HCT116 (cell line): ENCODE measurements at regions not wholly inside any gene's neighbourhood (a gene's known extent, or its start where the extent isn't known, plus 50 kb on each side); places are given as distances from the start of the nearest gene placed in this dataset.

Experiments used
- ATAC-seq: fragments of 200-7000 bp; cut with Tn5 transposase; 2 replicates; pipeline ENCODE4 v1.9.1; 2020; ENCODE audit warnings: mild to moderate bottlenecking, moderate library complexity
- BruUV-seq: library from RNA; stranded (reverse); fragments of 400-500 nt; replicated peaks from 2 replicates; lab custom pipeline; 2021; lab: Mats Ljungman, UMichigan
- CTCF ChIA-PET: fragments of 300-600 bp; sonication (Branson Sonifier 250); formaldehyde crosslinking; loops from one replicate; lab custom pipeline; 2021; ENCODE audit warnings: antibody characterized with exemption; lab: Charles Lee
- POLR2A ChIA-PET: fragments of 300-600, 350-600 bp; sonication (Branson Sonifier 250); formaldehyde crosslinking; loops from one replicate; lab custom pipeline; 2021; ENCODE audit warnings: antibody characterized with exemption; lab: Charles Lee
- RAD21 ChIA-PET, 2 experiments: fragments of 300-600 bp; sonication (Branson Sonifier 250); formaldehyde crosslinking; loops; one replicate each; lab custom pipeline; 2023; ENCODE audit warnings: low total read pairs in 2 of 2; ENCODE audit not compliant: uncharacterized antibody in 2 of 2, unreplicated experiment in 2 of 2, low non-redundant PET in 1 of 2; lab: Charles Lee
- DNase-seq: peaks from one replicate; pipeline ENCODE4 v3.0.0-alpha.2; 2010; ENCODE audit warnings: low read depth, low spot score
- H2AFZ ChIP-seq: fragments of 200-600 bp; shearing (Covaris generic), sonication (generic); 2 replicates; pipeline ENCODE4 v1.6.1; 2017; ENCODE audit warnings: low read depth, mixed run types, mixed read lengths, antibody characterized with exemption, low read length; ENCODE audit not compliant: poor library complexity, severe bottlenecking
- H3K27ac ChIP-seq: 2 replicates; pipeline ENCODE4 v1.5.1; 2012; ENCODE audit warnings: low read depth, low read length
- H3K27me3 ChIP-seq: fragments of 200-600 bp; sonication (generic); 2 replicates; pipeline ENCODE4 v1.6.1; 2016; ENCODE audit warnings: mixed run types, low read length, mixed read lengths; ENCODE audit not compliant: insufficient read depth
- H3K36me3 ChIP-seq, 2 experiments: fragments of 200-500 bp in 1 of 2; fragments of 200-600 bp in 1 of 2; sonication (Bioruptor generic) in 1 of 2; sonication (generic) in 1 of 2; 2 replicates each; pipeline versions ENCODE4 v1.5.1 to v1.6.1; 2014 to 2016; ENCODE audit warnings: low read length in 2 of 2, inconsistent platforms in 1 of 2, mixed read lengths in 1 of 2, mixed run types in 1 of 2; ENCODE audit not compliant: insufficient read depth in 2 of 2, control insufficient read depth in 1 of 2
- H3K4me1 ChIP-seq, 2 experiments: fragments of 200-600 bp in 1 of 2; sonication (generic) in 1 of 2; 2 replicates each; pipeline versions ENCODE4 v1.5.1 to v1.6.1; 2012 to 2017; ENCODE audit warnings: low read length in 2 of 2, inconsistent platforms in 1 of 2, mild to moderate bottlenecking in 1 of 2, mixed read lengths in 1 of 2, mixed run types in 1 of 2, moderate library complexity in 1 of 2; ENCODE audit not compliant: insufficient read depth in 2 of 2, control insufficient read depth in 1 of 2
- H3K4me2 ChIP-seq: fragments of 200-600 bp; sonication (generic); 2 replicates; pipeline ENCODE4 v1.6.1; 2017; ENCODE audit warnings: mixed run types, low read length, mixed read lengths
- H3K4me3 ChIP-seq, 2 experiments: fragments of 200-600 bp in 1 of 2; sonication (generic) in 1 of 2; replicated peaks in 1 of 2; 2 replicates each; pipeline ENCODE4 v1.5.1; 2011 to 2016; ENCODE audit warnings: low read length in 2 of 2, control low read depth in 1 of 2, low read depth in 1 of 2, mild to moderate bottlenecking in 1 of 2, mixed read lengths in 1 of 2, mixed run types in 1 of 2
- H3K79me2 ChIP-seq: fragments of 200-600 bp; sonication (generic); 2 replicates; pipeline ENCODE4 v1.6.1; 2017; ENCODE audit warnings: mild to moderate bottlenecking, mixed run types, low read length, moderate library complexity, mixed read lengths; ENCODE audit not compliant: insufficient read depth
- H3K9ac ChIP-seq: fragments of 200-600 bp; sonication (generic); 2 replicates; pipeline ENCODE4 v1.6.1; 2016; ENCODE audit warnings: low read length, mixed read lengths
- H3K9me2 ChIP-seq: fragments of 200-600 bp; sonication (generic), shearing (Covaris generic); 2 replicates; pipeline ENCODE4 v1.6.1; 2017; ENCODE audit warnings: mixed run types, mild to moderate bottlenecking, moderate library complexity; ENCODE audit not compliant: insufficient read depth
- H3K9me3 ChIP-seq, 2 experiments: fragments of 200-500 bp in 1 of 2; fragments of 200-600 bp in 1 of 2; sonication (Bioruptor generic) in 1 of 2; sonication (generic) in 1 of 2; 2 replicates each; pipeline ENCODE4 v1.6.1; 2014 to 2017; ENCODE audit warnings: low read length in 2 of 2, mixed read lengths in 2 of 2, inconsistent platforms in 1 of 2, low read depth in 1 of 2, mild to moderate bottlenecking in 1 of 2, mixed run types in 1 of 2, moderate library complexity in 1 of 2; ENCODE audit not compliant: control insufficient read depth in 1 of 2, insufficient read depth in 1 of 2
- H4K20me1 ChIP-seq: fragments of 200-600 bp; sonication (generic), shearing (Covaris generic); 2 replicates; pipeline ENCODE4 v1.6.1; 2017; ENCODE audit warnings: mixed run types, mild to moderate bottlenecking, moderate library complexity; ENCODE audit not compliant: insufficient read depth
- ATF3 ChIP-seq: IDR thresholded peaks from 2 replicates; pipeline ENCODE4 v1.6.1; 2012
- CEBPB ChIP-seq: IDR thresholded peaks from 2 replicates; pipeline ENCODE4 v1.6.1; 2012; ENCODE audit warnings: low read depth
- EGR1 ChIP-seq: IDR thresholded peaks from 2 replicates; pipeline ENCODE4 v1.6.1; 2012; ENCODE audit warnings: low read depth
- ELF1 ChIP-seq: IDR thresholded peaks from 2 replicates; pipeline ENCODE4 v1.6.1; 2012; ENCODE audit warnings: low read depth, borderline replicate concordance
- EZH2 ChIP-seq: fragments of 200-600 bp; sonication (generic); IDR thresholded peaks from 2 replicates; pipeline ENCODE4 v1.6.1; 2017; ENCODE audit warnings: antibody characterized with exemption, mixed run types
- EZH2phosphoT487 ChIP-seq: fragments of 200-600 bp; IDR thresholded peaks from 2 replicates; pipeline ENCODE4 v1.6.1; 2018; ENCODE audit warnings: antibody characterized with exemption, borderline replicate concordance
- FOSL1 ChIP-seq: IDR thresholded peaks from 2 replicates; pipeline ENCODE4 v1.6.1; 2012; ENCODE audit warnings: low read depth
- JUND ChIP-seq: IDR thresholded peaks from 2 replicates; pipeline ENCODE4 v1.6.1; 2012
- POLR2A ChIP-seq: IDR thresholded peaks from 2 replicates; pipeline ENCODE4 v1.7.0; 2011; ENCODE audit warnings: borderline replicate concordance; ENCODE audit not compliant: insufficient read depth, insufficient read length; ENCODE audit errors: extremely low read depth
- POLR2AphosphoS5 ChIP-seq: IDR thresholded peaks from 2 replicates; pipeline ENCODE4 v1.6.1; 2011; ENCODE audit warnings: mild to moderate bottlenecking, low read depth, low read length, moderate library complexity
- RAD21 ChIP-seq: IDR thresholded peaks from 2 replicates; pipeline ENCODE4 v1.6.1; 2012; ENCODE audit warnings: low read depth, mild to moderate bottlenecking
- SIN3A ChIP-seq: IDR thresholded peaks from 2 replicates; pipeline ENCODE4 v1.6.1; 2012; ENCODE audit warnings: low read depth
- SP1 ChIP-seq: IDR thresholded peaks from 2 replicates; pipeline ENCODE4 v1.6.1; 2012; ENCODE audit warnings: low read depth
- TCF7L2 ChIP-seq: IDR thresholded peaks from 2 replicates; pipeline ENCODE4 v1.7.0; 2011; ENCODE audit warnings: borderline replicate concordance, inconsistent platforms; ENCODE audit not compliant: insufficient read depth, insufficient read length; ENCODE audit errors: extremely low read depth
- ZBTB33 ChIP-seq: IDR thresholded peaks from 2 replicates; pipeline ENCODE4 v1.6.1; 2011; ENCODE audit warnings: mild to moderate bottlenecking, low read length, moderate library complexity; ENCODE audit not compliant: insufficient replicate concordance; ENCODE audit errors: extremely low read depth
- ZFX ChIP-seq: fragments of 450-650 bp; IDR thresholded peaks from 2 replicates; pipeline ENCODE4 v1.6.1; 2017
- ZNF274 ChIP-seq: fragments of 200-500 bp; sonication (Bioruptor generic); IDR thresholded peaks from 2 replicates; pipeline ENCODE4 v1.6.1; 2014; ENCODE audit warnings: mild to moderate bottlenecking, low read depth, low read length, inconsistent platforms
- intact Hi-C: fragments of 100-400 bp; cut with micrococcal nuclease; formaldehyde crosslinking; loops from 2 replicates; pipeline ENCODE4 v1.10.0; 2022
- TF ChIP-seq, protein P1 (sequence below): IDR thresholded peaks from 2 replicates; pipeline ENCODE4 v1.6.1; 2012; ENCODE audit warnings: low read depth
- TF ChIP-seq, protein P2 (sequence below), 3 experiments: fragments of 200-600 bp in 1 of 3; sonication (generic) in 1 of 3; IDR thresholded peaks in 2 of 3; conservative IDR thresholded peaks in 1 of 3; 2 replicates each; pipeline ENCODE4 v1.5.1; 2012 to 2017; ENCODE audit warnings: low read depth in 2 of 3, low read length in 2 of 3, antibody characterized with exemption in 1 of 3, borderline replicate concordance in 1 of 3, control low read depth in 1 of 3, mild to moderate bottlenecking in 1 of 3, mixed read lengths in 1 of 3, mixed run types in 1 of 3, moderate library complexity in 1 of 3; ENCODE audit not compliant: insufficient read depth in 1 of 3

- no peak for TF ChIP-seq POLR2AphosphoS5
These were observed 402.3 kb upstream of the USP24 start (continued) for GRCh38 chr1:55617288-55617982.

GRCh38 chr1:55612988-55613387 lies 397.8 kb upstream of the USP24 start:
- Histone ChIP-seq H3K79me2 (no peaks in the 10 kb centered on the region), H3K4me2 (no peak overlapping the region), H3K9me3 (no peaks in the 10 kb centered on the region), H3K36me3 (no peaks in the 10 kb centered on the region), H4K20me1 (no peaks in the 10 kb centered on the region), H3K4me3 (no peak overlapping the region), H3K9ac (no peak overlapping the region), H3K9me2 (no peaks in the 10 kb centered on the region), H3K4me1 (no peaks in the 10 kb centered on the region), H3K27me3 (no peaks in the 10 kb centered on the region), H2AFZ (no peak overlapping the region), H3K27ac (no peak overlapping the region)
- no peak for ATAC-seq
- ChIA-PET RAD21 (no interaction called here), POLR2A (no interaction called here), CTCF (no interaction called here)
- intact Hi-C loops, result no loop called here
- BruUV-seq, result no TSS peak
- DNase-seq, result no peak
- TF ChIP-seq ELF1, result no peak
- TF ChIP-seq, protein P1, sequence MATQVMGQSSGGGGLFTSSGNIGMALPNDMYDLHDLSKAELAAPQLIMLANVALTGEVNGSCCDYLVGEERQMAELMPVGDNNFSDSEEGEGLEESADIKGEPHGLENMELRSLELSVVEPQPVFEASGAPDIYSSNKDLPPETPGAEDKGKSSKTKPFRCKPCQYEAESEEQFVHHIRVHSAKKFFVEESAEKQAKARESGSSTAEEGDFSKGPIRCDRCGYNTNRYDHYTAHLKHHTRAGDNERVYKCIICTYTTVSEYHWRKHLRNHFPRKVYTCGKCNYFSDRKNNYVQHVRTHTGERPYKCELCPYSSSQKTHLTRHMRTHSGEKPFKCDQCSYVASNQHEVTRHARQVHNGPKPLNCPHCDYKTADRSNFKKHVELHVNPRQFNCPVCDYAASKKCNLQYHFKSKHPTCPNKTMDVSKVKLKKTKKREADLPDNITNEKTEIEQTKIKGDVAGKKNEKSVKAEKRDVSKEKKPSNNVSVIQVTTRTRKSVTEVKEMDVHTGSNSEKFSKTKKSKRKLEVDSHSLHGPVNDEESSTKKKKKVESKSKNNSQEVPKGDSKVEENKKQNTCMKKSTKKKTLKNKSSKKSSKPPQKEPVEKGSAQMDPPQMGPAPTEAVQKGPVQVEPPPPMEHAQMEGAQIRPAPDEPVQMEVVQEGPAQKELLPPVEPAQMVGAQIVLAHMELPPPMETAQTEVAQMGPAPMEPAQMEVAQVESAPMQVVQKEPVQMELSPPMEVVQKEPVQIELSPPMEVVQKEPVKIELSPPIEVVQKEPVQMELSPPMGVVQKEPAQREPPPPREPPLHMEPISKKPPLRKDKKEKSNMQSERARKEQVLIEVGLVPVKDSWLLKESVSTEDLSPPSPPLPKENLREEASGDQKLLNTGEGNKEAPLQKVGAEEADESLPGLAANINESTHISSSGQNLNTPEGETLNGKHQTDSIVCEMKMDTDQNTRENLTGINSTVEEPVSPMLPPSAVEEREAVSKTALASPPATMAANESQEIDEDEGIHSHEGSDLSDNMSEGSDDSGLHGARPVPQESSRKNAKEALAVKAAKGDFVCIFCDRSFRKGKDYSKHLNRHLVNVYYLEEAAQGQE, result no peak
- no peak for TF ChIP-seq TCF7L2
- no peak for TF ChIP-seq FOSL1
- TF ChIP-seq JUND, result no peak
- no peak for TF ChIP-seq CEBPB
- no peak for TF ChIP-seq RAD21
- TF ChIP-seq POLR2A, result no peak
- no peak for TF ChIP-seq SIN3A
- TF ChIP-seq, protein P2, sequence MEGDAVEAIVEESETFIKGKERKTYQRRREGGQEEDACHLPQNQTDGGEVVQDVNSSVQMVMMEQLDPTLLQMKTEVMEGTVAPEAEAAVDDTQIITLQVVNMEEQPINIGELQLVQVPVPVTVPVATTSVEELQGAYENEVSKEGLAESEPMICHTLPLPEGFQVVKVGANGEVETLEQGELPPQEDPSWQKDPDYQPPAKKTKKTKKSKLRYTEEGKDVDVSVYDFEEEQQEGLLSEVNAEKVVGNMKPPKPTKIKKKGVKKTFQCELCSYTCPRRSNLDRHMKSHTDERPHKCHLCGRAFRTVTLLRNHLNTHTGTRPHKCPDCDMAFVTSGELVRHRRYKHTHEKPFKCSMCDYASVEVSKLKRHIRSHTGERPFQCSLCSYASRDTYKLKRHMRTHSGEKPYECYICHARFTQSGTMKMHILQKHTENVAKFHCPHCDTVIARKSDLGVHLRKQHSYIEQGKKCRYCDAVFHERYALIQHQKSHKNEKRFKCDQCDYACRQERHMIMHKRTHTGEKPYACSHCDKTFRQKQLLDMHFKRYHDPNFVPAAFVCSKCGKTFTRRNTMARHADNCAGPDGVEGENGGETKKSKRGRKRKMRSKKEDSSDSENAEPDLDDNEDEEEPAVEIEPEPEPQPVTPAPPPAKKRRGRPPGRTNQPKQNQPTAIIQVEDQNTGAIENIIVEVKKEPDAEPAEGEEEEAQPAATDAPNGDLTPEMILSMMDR (IDR thresholded peaks at IDR 0.05 in 2 of 3, conservative IDR thresholded peaks at IDR 0.05 in 1 of 3; ENCODE audit: borderline replicate concordance in 1 of 3, insufficient read depth in 1 of 3, low read depth in 2 of 3, low read length in 2 of 3), result no peak
- TF ChIP-seq EGR1, result no peak
- no peak for TF ChIP-seq ZNF274
- TF ChIP-seq POLR2AphosphoS5, result no peak
- TF ChIP-seq ZBTB33, result no peak
- no peak for TF ChIP-seq SP1
- TF ChIP-seq ZFX, result no peak
- no peak for TF ChIP-seq EZH2
- TF ChIP-seq ATF3, result no peak
- TF ChIP-seq EZH2phosphoT487, result no peak
